Stimulated activated CD4-positive, alpha-beta T cell treated with anti-CD3 and anti-CD28 coated beads, Interleukin-2, amount 100 ng/mL, for 4 hours (primary cell): ENCODE measurements at regions not wholly inside any gene's neighbourhood (a gene's known extent, or its start where the extent isn't known, plus 50 kb on each side); places are given as distances from the start of the nearest gene placed in this dataset.

Experiments
- DNase-seq: peaks from one replicate; pipeline ENCODE4 v3.0.0-alpha.2; 2020; ENCODE audit warnings: low read depth

GRCh38 chr16:80489173-80489572 is 51.6 kb upstream of the DYNLRB2 start:
- DNase-seq: no peak

DNA sequence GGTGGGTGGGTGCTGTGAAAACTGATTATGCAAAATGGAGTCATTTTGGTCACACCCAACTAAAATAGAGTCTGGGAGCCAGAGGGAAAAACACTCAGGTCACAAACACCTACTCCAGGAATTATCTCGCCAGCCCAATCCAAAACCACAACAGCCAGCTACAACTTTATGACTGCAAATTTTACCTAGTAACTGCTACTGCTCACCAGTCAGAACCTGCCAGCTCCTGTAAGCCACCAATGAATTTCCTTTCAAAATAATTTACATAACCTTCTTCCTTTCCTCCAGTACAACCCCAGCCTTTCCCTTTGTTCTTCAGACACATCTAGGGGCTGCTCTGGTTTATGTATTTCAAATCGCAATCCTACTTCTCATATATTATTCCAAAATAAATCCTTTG is 52.6 kb upstream of the DYNLRB2 start:
- no peak for DNase-seq

DNA sequence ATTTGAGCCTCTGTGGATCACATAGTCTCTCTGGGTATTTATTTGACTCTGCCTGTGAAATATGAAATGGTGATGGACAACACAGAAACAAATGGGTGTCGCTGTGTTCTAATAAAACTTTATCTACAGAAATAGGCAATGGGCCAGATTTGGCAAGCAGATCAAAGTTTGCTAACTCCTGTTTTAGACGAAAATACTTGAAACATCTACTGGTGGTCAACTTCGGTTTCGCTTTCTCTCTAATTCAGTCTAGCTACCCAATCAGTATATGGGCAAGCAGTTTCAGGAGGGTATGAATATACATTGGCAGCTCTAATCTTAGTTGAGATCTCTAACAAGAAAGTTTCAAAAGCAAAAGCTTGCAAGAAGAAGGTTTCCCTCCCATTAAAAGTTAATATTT is 60.1 kb upstream of the DYNLRB2 start:
- DNase-seq: no peak

- no peak for DNase-seq
These were observed 63.0 kb upstream of the DYNLRB2 start for GRCh38 chr16:80477838-80478237.

GRCh38 chr16:80468029-80468428 is 72.8 kb upstream of the DYNLRB2 start:
- no peak for DNase-seq

- DNase-seq: peak; percentile 3
These were observed 74.5 kb upstream of the DYNLRB2 start for GRCh38 chr16:80466024-80466987.

DNA sequence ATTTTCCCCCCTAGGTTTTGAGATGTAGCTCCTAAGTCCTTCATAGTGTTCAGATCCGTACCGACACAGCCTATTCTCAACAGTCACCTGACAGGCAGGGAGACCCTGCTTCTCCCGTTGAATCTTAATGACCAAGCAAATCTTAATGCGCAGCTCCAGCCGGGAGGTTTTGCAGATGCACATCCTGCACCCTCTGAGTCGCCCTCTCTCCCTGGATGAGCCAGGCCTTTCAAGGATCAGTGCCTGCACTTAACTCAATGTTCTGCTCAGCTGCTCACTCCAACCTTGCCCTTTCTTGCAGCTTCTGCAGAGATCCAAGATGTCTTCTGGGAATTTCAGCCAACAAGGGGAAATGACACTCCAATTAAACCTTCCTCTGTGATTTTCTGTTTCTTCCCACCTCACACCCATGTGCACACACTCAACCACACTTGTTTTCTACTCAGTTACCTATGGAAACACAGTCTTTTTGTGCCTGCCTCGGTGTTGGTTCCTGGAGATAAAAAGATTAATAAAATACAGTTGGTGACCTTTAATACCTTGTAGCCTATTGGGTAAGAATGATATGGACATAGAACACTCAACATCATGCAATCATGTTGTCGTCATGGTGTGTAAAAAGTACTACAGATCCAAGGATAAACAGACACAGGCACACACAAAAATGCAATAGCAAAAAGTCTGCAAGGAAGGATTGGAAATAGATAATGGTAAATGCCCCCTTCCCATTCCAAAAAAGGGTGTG is 76.9 kb upstream of the DYNLRB2 start:
- DNase-seq: no peak

- DNase-seq: no peak
These were observed 77.5 kb upstream of the DYNLRB2 start for GRCh38 chr16:80463326-80463725.

GRCh38 chr16:80462917-80463316 is 77.9 kb upstream of the DYNLRB2 start:
- no peak for DNase-seq

DNA sequence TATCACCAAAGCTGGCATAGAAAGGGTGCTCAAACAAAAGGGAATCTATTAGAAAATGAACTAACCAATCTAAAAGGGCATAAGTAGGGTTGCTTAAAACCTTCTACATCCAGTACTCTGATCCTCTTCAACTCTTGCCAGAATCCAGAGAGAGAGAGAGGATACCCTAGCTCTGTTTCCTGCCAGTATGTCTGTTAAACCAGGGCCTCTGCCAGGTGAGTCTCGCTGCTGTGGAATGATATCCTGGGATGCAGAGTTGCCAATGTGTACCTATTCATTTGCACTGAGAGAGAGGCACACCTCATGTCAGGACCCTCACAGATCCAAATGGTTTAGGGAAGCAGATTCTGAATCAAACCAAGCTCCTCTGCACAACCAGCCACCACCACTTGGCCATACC is 79.8 kb upstream of the DYNLRB2 start:
- DNase-seq: no peak

DNA sequence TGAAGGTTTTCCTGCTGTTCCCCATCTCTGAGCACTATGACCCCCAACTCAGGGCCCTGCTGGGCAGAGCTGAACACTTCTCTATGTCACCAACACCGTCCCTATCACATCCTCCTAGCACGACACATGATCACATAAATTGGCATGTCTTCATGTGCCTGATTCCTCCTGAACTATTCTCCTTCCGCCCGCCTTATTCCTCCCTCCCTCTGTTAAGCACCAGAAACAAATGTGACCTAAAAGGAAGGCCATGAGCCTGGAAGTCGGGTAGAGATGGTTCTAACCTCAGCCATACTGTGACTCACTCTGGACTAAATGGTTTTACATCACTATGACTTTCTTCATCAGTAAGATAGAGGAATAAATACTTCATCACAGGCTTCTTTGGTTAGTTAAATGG is 80.8 kb upstream of the DYNLRB2 start:
- no peak for DNase-seq

GRCh38 chr16:80459331-80459777 is 81.4 kb upstream of the DYNLRB2 start:
- DNase-seq: no peak

- no peak for DNase-seq
These were observed 82.9 kb upstream of the DYNLRB2 start for GRCh38 chr16:80457871-80458270.

GRCh38 chr16:80454802-80455201 is 86.0 kb upstream of the DYNLRB2 start:
- DNase-seq: no peak

DNA sequence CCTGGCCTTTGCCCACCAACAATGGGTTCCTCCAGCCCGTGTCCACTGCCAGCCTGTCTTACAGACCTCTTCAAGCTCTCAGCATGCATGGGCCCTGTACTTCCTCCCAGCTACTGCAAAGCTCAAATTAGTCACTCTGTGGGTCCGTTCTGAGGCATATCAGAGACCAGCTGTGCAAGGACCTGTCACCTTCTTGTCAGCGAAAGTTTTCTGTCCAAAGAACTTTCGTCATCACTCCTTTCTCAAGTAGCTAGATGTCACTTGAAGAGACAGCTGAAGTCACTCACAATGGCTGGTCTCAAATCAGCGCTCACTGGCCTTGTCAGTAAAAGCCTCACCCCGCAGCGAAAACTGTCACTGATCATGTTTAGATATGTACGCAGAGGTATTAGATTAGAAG is 91.4 kb upstream of the DYNLRB2 start:
- DNase-seq: no peak

- no peak for DNase-seq
These were observed 93.6 kb upstream of the DYNLRB2 start for GRCh38 chr16:80447241-80447640.

GRCh38 chr16:80442779-80443178 is 98.0 kb upstream of the DYNLRB2 start:
- DNase-seq: no peak

- no peak for DNase-seq
These were observed 98.9 kb upstream of the DYNLRB2 start for GRCh38 chr16:80441935-80442334.

DNA sequence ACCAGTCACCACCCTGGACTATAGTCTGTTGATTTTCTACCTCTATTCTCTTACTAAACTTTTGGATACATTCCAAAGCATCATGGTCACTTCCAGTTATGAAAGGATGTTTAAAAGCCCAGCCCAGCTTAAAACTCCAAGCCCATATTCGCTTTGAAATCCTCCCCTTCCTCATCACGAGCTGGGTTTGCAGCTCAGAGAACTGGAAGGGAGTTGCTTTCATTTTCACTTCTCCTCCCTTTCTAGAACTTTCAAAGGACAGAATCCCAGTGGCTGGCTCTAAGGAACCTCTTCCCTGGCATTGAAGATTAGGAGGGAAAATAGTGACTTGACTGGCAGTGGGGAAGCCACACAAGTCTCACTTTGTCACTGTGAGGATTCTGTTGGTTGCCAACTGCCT is 100.1 kb upstream of the DYNLRB2 start:
- no peak for DNase-seq

GRCh38 chr16:80437707-80438106 is 103.1 kb upstream of the DYNLRB2 start:
- DNase-seq: no peak

GRCh38 chr16:80436510-80436909 is 104.3 kb upstream of the DYNLRB2 start:
- no peak for DNase-seq

DNA sequence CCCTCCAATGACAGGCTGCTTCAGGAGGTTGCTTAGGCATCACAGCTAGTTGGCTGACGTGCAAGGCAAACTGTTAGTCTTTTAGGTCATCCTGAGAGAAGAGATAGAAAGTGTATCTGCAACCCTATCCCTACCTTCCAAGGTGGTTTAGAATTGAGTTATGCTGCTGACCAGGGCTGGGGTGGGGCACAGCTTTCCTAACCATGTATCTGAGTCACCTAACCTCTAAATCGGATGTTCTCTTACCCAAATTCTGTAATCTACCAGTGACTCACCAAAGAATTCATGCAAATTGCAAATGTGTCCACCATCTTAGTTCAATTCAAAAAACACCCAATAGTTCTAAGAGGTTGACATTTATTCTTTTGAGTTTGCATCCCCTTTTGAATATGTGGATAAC is 107.2 kb upstream of the DYNLRB2 start:
- no peak for DNase-seq

- DNase-seq: no peak
These were observed 113.0 kb upstream of the DYNLRB2 start for GRCh38 chr16:80427795-80428194.
